ENCODE measurements at regions not wholly inside any gene's neighbourhood (a gene's known extent, or its start where the extent isn't known, plus 50 kb on each side); places are given as distances from the start of the nearest gene placed in this dataset.

DNA sequence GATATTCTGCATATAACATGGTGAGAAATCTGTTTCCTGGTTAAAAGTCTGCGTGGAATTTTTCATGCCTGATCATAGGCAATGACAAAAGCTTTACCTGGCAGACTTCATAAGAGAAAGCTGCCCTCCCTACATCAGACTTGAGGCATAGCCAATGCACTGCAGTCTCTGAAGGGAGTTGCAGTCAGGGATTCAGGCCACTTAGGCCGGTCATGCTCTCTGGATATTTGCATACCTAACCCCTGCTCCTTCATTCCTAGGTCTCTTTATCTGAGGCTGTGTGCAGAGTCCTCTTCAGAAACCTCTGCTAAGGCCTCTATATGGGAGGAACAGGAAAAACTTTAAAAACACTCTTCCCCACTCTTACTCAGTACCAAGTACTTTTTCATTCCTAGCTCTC lies 287.4 kb downstream of the PCDH17 start:
- no peak for DNase-seq

DNA sequence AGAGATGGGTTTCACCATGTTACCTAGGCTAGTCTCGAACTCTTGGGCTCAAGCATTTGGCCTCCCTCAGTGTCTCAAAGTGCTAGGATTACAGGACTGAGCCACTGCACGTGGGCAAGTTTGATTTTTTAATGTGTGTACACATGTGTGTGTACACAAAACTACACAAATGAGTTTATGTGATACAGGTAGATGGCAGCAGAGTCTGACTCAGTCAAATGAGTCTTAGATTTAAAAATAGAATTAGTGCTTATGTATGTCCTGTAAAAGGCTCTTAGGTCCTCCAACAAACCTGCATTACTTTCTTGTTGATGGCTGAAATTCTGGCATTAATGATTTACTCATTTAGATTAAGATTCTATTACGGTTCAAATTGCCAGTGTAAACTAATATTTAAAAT lies 293.7 kb downstream of the PCDH17 start:
- DNase-seq: peak; percentile 18

DNA sequence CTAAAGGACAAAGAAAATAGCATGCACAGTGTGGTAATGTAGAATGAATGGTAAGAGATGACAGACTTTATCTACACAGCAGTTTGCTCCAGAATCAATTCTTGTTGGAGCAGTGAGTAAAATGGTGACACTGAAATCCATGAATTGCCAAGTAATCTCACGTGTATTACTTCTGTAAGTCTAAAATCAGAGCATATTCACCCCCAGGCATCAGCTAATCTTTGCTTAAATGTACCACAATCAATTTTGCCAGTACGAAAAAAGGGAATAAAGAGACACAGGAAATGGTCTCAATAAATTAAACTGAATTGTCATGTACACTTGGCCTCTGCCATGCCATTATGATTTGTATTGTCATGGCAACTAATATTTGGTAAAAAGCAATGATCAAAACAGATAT lies 294.2 kb downstream of the PCDH17 start:
- no peak for DNase-seq

DNA sequence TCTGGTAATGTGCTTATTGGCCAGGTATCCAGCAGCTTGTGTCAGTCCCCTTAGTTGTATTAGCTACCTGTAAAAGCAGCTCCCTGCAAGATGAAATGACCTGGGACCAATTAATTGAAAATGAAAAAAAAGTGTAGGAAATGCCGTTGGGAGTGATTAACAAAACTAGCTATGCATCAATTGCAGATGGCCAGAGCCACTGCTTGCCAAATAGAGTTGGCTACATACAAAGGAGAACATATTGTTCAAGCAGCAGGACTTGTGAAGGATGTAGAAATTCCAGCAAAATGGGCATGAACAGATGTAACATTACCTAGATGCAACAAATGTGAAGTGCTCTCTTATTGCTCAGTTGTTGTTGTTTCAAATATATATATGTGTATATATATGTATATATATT lies 300.5 kb downstream of the PCDH17 start:
- no peak for DNase-seq

DNA sequence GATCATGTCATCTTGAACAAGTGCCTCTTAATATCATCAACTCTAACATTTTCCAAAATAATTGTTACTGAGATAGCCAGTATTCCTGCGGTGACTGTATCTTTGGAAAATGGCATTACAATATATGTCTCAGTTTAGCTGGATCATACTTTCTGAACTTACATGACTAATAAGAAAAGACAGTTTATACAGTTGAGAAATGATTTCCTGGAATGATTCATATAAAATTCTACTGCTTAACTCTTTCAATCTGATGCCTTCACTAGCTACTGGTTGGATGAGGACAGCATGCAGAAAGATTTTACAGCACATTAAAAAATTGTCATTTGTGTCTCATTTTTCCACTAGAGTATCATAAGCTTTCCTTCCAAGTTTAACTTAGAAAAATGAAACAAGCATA lies 302.1 kb downstream of the PCDH17 start:
- DNase-seq: no peak

DNA sequence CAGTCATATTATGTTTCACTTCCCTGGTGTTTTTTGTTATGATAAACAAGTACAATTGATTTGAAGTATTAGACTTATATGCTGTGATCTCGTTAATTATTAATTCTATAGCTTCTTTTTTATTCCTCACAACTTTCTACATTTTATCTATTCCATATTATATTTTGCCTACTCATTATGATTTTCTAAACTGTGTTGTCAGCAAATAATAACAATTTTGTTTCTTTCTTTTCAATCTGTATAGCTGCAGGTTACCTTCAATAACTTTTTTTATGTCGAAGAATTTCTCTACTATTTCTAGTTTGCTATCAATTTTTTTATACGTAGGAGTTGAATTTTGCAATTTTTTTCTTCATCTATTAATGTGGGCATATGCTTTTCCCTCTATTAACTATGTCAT lies 304.4 kb downstream of the PCDH17 start:
- DNase-seq: no peak

DNA sequence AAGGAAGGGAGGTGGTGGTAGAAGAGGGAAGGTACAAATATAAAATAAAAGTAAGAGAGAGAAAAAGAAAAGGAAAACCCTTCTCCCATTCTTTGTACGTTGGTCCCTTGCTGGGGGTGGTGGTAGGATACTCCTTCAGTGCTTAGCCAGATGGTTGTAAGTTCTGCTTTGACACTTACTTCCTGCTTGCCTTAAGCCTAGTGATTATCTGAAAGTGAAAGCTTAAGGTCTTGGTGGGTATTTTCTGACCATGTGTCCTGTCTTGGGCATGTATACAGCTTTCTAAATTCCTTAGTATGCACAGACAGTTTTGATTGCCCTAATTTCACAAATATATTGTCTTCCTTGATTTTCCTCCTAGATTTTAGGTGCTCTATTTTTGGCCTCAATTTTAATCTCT lies 314.8 kb downstream of the PCDH17 start:
- DNase-seq: peak; percentile 79

DNA sequence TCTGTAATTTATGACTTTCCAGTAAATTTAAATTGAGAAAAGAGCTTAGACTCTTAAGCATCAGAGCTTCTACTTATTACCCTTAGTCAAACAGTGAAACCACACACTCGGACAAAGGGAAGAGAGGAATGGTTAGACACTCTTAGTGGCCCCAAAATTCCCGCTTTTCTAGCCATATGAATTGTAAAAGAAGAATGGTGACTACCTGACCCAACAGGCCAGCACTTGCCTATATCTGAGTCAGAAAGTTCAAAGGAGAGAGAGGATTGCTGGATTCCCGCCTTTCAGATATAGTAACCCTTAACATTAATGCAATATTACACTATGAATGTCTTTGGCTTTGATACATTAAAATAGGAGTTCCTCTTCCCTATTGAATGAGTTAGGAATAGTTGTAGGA lies 317.3 kb downstream of the PCDH17 start:
- DNase-seq: no peak

DNA sequence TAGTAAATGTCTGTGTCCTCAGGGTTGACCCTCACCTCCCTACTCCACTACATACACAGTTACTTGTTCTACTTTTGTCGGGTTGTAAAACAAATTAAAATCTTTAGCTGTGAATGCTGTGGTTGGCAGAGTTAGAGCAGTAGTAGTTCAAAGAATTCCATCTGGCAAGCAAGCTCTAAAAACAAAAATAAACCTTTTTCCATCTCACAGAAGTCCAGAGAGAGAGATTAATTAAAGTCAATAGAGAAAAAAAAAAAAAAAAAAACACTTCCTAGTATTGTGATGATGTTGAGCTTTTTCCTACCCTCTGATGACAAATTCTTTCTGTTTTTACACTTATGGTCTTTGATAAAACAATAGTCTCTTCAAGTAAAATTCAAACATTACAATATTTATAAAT lies 338.4 kb downstream of the PCDH17 start:
- DNase-seq: no peak

DNA sequence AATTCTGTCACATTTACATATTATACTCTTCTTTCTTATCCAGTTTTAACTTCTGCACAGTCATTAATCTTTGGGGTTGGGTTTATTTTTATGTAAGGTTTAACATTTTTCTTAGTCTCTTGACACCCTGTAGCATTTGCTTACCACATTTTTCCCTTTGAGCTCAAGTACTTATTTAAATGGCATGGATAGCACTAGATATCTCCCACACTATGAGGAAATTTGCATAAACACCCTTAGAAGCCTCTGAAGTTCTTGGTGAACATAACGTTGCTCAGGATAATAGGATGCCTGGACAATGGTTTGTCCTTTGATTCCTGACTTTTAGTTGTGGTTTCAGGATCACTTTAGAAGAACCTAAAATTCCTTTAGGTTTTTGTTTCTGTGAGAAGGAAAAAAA lies 338.9 kb downstream of the PCDH17 start:
- no peak for DNase-seq

DNA sequence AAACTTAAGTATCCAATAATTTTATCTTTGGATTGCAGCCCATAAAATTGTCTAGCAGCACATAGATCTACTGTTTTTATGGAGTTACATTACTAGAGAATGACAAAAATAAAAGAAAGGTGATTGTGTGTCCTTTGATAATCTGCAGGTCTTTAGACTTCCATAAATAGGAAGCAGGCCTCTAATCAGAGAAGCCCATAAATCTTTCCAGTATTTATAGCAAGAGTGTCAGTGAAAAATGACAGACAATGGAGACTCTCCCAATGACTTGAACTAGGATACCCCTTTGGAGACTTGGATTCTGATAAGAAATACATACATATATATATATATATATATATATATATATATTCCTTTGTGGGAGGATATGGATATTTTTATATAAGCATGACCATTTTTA lies 351.2 kb downstream of the PCDH17 start:
- DNase-seq: no peak

DNA sequence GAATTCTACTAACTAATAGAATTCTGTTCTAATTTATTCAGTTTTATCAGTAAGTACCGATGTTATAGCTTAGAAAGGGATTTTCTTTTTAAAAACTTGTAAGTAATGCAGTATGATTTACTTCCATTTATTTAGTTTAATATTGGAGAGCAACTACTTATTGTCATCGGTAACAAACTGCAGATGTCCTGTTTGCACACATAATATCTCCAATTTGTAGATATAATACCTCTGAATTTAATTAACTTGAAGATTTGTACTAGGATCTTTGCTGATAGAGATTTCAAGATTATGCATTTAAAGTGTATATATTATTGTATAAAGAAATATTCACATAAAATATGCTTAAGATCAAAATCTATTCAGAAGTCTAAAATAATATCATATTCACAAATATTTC lies 356.7 kb downstream of the PCDH17 start:
- DNase-seq: no peak

DNA sequence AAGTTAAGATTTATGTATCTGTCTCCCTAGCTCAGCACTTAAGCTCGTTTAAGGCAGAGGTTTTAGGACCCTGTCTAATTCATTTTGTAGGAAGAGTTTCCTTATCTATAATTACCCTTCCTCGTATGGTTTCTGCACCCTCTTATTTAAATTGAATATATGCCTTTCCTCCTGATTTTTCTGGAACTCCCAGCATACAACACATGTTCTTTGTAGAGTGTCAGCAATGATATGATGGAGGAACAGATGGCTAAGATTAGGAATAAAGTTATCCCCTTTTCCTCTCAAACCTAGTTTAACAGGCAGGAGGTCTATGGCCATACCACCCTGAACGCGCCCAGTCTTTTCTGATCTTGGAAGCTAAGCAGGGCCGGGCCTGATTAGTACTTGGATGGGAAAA lies 359.5 kb downstream of the PCDH17 start:
- DNase-seq: no peak

DNA sequence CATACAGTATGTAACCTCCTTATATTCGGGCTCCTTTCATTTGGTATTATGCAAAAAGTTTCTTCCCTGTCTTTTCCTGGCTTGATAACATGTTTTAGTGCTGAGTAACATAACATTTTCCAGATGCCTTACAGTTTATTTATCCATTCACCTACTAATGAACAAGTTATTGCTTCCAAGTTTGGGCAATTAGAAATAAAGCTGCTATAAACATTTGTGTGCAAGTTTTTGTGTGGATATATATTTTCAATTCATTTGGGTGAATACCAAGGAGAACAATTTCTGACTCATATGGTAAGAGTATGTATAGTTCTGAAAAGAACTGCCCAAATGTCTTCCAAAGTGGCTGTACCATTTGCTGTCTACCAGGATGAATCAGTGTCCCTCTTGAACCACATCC lies 360.9 kb downstream of the PCDH17 start:
- no peak for DNase-seq

DNA sequence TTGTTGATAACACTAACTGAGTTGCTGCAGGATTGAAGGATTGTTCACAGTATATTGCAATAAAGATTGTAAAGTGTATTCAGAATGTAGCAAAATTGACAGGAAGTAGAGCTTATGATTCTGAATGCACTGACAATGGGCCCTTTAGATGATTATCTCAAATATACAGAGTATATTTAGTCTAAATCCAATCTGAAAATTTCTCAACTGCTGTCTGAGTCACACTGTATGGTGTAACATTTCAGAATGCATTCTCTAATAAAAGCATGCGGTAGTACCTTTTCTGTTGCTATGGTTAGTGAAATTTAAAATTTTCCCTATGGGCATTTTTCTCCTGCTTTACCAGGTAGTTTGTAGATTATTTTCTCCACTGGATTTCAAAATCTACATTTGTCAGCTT lies 365.2 kb downstream of the PCDH17 start:
- no peak for DNase-seq

DNA sequence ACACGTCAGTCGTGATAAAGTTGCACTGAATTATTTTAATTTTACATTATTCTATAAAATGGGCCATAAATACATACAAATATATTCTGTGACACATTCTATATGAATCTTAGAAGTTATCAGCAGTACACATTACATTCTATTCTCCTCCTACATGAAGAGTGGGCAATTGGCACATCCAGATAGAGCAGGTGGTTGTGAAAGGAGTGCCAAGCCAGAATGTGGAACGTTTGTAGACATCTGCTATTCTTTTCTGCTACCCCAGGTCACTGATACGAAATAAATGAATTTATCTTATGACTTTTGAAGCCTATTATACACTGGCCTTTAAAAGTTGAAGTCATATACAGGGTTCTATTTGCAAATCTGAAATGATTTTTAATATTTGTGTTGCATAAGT lies 373.2 kb downstream of the PCDH17 start:
- DNase-seq: no peak

DNA sequence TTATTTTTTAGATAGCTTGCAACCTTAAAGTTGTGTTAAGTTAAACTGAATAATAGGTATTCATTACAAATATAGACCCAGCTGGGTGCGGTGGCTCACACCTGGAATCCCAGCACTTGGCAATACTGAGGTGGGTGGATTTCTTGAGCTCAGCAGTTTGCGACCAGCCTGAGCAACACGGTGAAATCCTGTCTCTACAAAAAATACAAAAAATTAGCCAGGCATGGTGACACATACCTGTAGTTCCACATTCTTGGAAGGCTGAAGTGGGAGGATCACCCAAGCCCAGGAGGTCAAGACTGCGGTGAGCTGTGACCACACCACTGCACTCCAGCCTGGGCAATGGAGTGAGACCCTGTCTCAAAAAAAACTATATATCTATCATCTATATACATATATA lies 386.5 kb downstream of the PCDH17 start:
- DNase-seq: no peak

DNA sequence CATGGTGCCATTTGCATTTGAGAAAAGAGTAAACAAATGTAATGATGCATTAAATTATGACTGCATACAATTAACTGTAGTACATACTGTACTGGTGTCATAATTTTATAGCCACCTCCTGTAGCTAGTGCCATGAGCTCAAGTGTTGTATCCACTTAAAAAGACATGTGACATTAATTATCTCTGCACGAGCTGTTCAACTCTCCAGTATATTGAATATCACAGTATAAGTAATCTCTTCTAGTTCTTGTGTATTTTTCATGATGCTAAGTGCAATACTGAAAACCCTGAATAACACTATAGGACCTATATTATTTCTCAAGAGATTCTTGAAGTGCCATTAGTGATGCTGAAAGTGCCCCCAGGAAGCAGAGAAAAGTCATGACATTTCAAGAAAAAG lies 387.3 kb downstream of the PCDH17 start:
- DNase-seq: no peak

DNA sequence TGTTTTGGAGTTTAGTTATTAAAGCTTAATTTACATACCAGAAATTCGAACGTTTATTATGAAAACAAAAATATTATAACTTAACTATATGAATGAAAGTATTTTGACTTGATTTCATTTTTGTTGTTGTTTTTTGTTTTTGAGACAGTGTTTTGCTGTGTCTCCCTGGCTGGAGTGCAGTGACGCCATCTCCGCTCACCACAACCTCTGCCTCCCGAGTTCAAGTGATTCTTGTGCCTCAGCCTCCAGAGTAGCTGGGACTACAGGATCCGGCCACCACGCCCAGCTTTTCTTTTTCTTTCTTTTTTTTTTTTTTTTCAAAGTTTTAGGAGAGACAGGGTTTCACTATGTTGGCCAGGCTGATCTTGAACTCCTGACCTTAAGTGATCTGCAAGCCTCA lies 392.6 kb downstream of the PCDH17 start:
- no peak for DNase-seq

DNA sequence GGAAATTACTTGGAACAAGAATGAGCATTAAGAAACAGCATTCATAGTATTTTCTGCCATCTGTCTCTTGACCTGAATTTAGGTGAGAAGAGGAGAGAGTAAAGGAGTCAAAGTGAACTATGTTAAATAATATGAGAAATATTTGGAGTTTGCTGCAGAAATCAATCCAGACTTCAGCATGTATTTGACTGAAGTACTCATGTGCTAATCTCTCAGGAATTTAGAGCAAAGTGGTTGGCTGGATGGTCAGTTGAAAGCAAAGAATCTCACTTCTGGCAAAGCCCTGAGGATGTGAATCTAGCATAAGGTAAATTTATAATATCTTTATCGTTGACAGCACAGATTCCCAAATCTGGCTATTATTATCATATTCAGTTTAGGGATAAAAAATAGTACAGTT lies 394.3 kb downstream of the PCDH17 start:
- no peak for DNase-seq

DNA sequence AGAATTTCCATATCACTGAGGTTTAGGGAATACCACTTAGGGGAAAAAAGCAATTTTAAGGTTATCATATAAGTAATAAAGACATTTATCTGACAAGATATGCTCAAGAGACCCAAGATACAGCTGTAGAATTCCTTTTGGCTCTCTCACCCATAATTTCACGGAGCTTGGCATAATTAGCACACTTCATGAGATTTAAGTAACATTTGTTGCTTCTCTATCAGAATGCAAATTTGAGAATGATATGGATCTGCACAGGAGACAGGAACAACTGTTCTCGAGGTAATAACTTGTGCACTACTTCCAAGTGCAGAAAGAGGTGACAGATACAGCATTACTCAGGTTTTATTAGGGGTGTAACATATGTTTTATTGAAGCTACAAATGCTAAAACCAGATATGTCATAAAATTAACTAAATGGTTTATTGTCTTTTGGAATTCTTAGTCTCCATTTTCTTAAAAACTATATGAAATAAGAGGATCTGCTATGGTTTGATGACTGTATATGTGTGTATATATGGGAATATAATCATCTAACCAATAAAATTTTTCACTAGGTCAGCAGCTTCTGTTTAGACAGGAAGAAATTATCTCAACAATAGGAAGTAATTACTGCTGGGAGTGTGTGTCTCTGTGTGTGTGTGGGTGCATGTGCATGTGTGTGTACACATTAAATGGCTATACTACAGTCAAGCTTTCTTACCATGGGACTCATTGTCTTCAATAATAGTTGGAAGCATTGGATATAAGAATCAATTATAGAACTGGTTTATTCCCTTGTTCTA lies 401.3 kb downstream of the PCDH17 start:
- no peak for DNase-seq

DNA sequence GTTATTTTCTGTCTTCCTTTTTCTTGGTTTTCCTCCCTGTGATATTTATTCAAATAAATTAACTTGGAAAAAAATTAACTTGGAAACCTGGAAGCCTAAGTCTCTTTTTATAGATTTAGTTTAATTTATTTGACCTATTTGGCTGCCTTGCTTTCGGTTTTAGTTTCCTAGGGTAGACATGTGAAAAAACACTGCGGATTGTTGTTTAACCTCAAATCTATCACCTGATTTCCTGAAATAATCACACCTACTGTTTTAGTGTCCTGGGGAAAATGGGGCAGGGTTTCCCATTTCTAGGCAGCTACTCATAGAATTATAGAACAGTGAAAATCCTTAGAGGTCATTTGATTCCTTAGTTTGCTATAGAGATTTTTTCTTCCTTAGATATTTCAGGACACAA lies 412.4 kb downstream of the PCDH17 start:
- DNase-seq: no peak

DNA sequence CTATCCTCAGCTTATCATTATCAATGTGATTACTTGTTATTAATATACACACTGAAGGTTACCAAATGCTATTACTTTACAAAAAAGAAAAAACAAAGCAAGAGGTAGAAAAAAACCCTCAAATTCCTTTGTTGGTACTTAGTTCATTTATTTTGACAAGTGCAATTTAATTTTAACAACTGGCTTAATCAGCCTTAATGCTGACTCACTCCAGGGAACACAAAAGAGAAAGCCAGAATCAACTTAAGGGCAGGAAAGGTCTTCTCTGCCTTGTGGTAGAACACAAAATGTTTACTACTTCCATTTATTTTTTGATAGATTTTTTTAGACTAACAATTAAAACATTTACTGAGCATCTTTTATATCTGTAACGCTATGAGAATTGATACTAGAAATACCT lies 417.1 kb downstream of the PCDH17 start:
- no peak for DNase-seq

DNA sequence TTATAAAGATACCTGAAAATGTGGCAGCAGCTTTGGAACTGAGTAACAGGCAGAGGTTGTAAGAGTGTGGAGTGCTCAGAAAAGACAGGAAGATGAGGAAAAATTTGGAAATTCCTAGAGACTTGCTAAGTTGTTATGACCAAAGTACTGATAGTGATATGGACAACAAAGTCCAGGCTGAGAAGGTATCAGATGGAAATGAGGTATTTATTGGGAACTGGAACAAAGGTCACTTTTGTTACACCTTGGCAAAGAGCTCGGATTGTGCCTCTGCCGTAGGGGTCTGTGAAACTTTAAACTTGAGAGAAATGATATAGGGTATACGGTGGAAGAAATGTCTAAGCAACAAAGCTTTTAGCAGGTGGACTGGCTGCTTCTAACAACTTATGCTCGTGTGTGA lies 419.9 kb downstream of the PCDH17 start:
- DNase-seq: no peak

DNA sequence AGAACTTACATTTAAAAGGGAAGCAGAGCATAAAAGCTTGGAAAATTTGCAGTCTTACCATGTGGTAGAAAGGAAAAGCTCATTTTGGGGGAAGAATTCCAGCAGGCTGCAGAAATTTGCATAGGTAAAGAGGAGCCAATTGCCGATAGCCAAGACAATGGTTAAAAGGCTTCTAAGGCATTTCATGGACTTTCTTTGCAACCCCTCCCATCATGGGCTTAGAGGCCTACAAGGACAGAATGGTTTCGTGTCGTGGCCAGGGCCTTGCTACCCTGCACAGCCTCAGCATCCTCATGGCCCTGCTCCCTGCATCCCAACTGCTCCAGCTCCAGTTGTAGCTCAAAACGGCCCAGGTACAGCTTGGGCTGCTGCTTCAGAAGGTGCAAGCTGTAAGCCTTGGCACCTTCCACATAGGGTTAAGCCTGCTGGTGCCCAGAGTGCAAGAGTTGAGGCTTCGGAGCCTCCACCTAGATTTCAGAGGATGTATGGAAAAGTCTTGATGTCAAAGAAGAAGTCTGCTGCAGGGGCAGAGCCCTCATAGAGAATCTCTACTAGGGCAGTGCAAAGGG lies 420.3 kb downstream of the PCDH17 start:
- DNase-seq: no peak

All from OCI-M1 (cell line).